A673 (cell line): ENCODE measurements at regions not wholly inside any gene's neighbourhood (a gene's known extent, or its start where the extent isn't known, plus 50 kb on each side); places are given as distances from the start of the nearest gene placed in this dataset.

Experiments used
- BruUV-seq: library from RNA; stranded (reverse); fragments of 400-500 nt; replicated peaks from 2 replicates; lab custom pipeline; 2021; lab: Mats Ljungman, UMichigan
- CTCF ChIA-PET: fragments of 300-600 bp; sonication (Branson Sonifier 250); formaldehyde crosslinking; loops from one replicate; lab custom pipeline; 2022; ENCODE audit warnings: antibody characterized with exemption; lab: Charles Lee
- POLR2A ChIA-PET: fragments of 300-600 bp; sonication (Branson Sonifier 250); formaldehyde crosslinking; loops from one replicate; lab custom pipeline; 2022; ENCODE audit warnings: antibody characterized with exemption; ENCODE audit not compliant: low non-redundant PET; lab: Charles Lee
- DNase-seq: peaks from one replicate; pipeline ENCODE4 v3.0.0-alpha.2; 2015; ENCODE audit warnings: low spot score
- H3K27ac ChIP-seq: fragments of 200-600 bp; sonication (generic); 2 replicates; pipeline ENCODE4 v1.5.1; 2016; ENCODE audit warnings: mixed run types, low read depth, mild to moderate bottlenecking, mixed read lengths, antibody characterized with exemption, low read length; ENCODE audit not compliant: poor library complexity, severe bottlenecking
- H3K27me3 ChIP-seq: fragments of 200-600 bp; sonication (generic); replicated peaks from 2 replicates; pipeline ENCODE4 v1.6.1; 2017; ENCODE audit warnings: mixed run types, low read depth, mild to moderate bottlenecking, mixed read lengths, antibody characterized with exemption, low read length; ENCODE audit not compliant: insufficient read depth, poor library complexity
- H3K36me3 ChIP-seq: fragments of 200-600 bp; sonication (generic); 2 replicates; pipeline ENCODE4 v1.6.1; 2016; ENCODE audit warnings: mixed run types, mild to moderate bottlenecking, mixed read lengths, antibody characterized with exemption, low read length; ENCODE audit not compliant: insufficient read depth, poor library complexity, severe bottlenecking
- H3K4me1 ChIP-seq: fragments of 200-600 bp; sonication (generic); 2 replicates; pipeline ENCODE4 v1.6.1; 2017; ENCODE audit warnings: mixed run types, mild to moderate bottlenecking, mixed read lengths, antibody characterized with exemption, low read length; ENCODE audit not compliant: insufficient read depth, poor library complexity, severe bottlenecking
- H3K4me3 ChIP-seq: fragments of 200-600 bp; sonication (generic); 2 replicates; pipeline ENCODE4 v1.5.1; 2016; ENCODE audit warnings: low read depth, mixed run types, mild to moderate bottlenecking, mixed read lengths, low read length; ENCODE audit not compliant: poor library complexity, severe bottlenecking
- H3K9me3 ChIP-seq: fragments of 200-600 bp; sonication (generic); 2 replicates; pipeline ENCODE4 v1.6.1; 2016; ENCODE audit warnings: mixed run types, low read depth, mild to moderate bottlenecking, mixed read lengths, antibody characterized with exemption, low read length; ENCODE audit not compliant: poor library complexity, severe bottlenecking
- CTCF ChIP-seq: fragments of 300-800, 200-600 bp; sonication (generic); conservative IDR thresholded peaks from 2 replicates; pipeline ENCODE4 v1.5.1; 2017; ENCODE audit warnings: low read depth, mild to moderate bottlenecking, antibody characterized with exemption, low read length, moderate library complexity, mixed read lengths
- EZH2 ChIP-seq: fragments of 200-600 bp; sonication (generic); IDR thresholded peaks from 2 replicates; pipeline ENCODE4 v1.6.1; 2017; ENCODE audit warnings: borderline replicate concordance, low read depth, mild to moderate bottlenecking, mixed read lengths, antibody characterized with exemption, low read length; ENCODE audit not compliant: poor library complexity, severe bottlenecking
- intact Hi-C: fragments of 100-400 bp; cut with micrococcal nuclease; formaldehyde crosslinking; loops from one replicate; pipeline ENCODE4 v1.10.0; 2022; ENCODE audit not compliant: unreplicated experiment

DNA sequence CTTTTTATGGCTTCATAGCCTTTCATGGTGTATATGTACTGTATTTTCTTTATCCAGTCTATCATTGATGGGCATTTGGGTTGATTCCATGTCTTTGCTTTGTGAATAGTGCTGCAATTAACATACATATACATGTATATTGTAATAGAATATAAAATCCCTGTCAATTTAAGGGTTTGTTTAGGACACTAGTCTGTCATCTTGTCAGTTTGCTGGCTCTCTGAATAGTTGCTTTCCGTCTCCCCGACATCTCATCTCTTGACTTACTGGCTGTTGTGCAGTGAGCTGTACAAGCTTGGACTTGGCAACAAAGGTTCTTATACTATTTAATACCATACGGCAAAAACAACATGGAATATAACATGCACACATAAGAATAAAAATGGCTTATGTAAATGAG is 1487.5 kb downstream of the LRRC4C start:
- H3K4me3 ChIP-seq = no peak overlapping the region
- BruUV-seq = no TSS peak

DNA sequence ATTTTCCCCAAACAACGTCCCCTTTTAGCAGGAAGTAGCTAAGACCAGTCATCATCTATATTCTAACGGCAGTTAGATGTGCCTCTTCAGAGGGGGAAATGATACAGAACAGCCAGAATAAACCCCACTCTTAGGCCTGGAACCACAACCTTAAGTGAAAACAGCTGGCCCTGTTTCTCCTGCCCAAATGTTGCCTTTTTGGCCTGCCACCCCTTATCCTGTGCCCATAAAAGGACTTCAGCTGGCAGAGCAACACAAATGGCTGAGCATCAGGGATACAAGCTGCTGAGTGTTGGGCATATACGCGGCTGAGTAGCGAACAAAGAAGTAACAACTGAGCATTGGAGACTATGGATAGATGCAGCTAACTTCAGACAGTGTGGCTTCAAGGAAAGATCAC is 1491.4 kb downstream of the LRRC4C start:
- BruUV-seq = no TSS peak
- H3K36me3 ChIP-seq = no peaks in the 10 kb centered on the region
- no peak overlapping the region for H3K27ac ChIP-seq
- POLR2A ChIA-PET = no interaction called here
- TF ChIP-seq CTCF = no peak
- no peak for TF ChIP-seq EZH2
- H3K9me3 ChIP-seq = no peaks in the 10 kb centered on the region
- intact Hi-C loops = no loop called here
- H3K27me3 ChIP-seq = no peaks in the 10 kb centered on the region
- no peaks in the 10 kb centered on the region for H3K4me1 ChIP-seq
- DNase-seq = no peak
- H3K4me3 ChIP-seq = no peak overlapping the region
- CTCF ChIA-PET = no interaction called here

More for the DNA sequence above, 1487.5 kb downstream of the LRRC4C start:
- CTCF ChIA-PET = no interaction called here
- Histone ChIP-seq H3K4me1 (peaks cover 25% of the 10 kb centered on the region), H3K9me3 (no peaks in the 10 kb centered on the region), H3K36me3 (no peaks in the 10 kb centered on the region), H3K27ac (no peak overlapping the region), H3K27me3 (peaks cover 3% of the 10 kb centered on the region)
- no peak for TF ChIP-seq EZH2
- no peak for TF ChIP-seq CTCF
- intact Hi-C loops = loop anchor here (10.0 kb wide), 3 partner anchors 323 to 747 kb away; no protein-coding TSS in a partner anchor
- no peak for DNase-seq
- POLR2A ChIA-PET = no interaction called here

DNA sequence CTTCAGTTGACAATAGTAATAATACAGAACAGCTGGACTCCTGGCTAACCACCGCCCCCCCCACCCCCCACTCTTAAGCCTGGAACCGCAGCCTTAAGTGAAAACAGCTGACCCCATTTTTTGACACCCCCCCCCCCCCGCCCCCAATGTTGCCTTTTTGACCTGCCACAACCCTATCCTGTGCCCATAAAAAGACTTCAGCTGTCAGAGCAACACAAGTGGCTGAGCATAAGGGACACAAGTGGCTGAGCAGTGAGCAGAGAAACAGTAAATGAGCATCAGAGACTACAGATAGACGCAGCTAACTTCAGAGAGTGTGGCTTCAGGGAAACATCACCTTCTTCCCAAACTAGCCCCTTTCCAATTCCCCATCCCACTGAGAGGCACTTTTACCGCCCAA is 1493.8 kb downstream of the LRRC4C start:
- H3K4me3 ChIP-seq = no peak overlapping the region
- intact Hi-C loops = no loop called here
- BruUV-seq = no TSS peak

More for the DNA sequence above, 1493.8 kb downstream of the LRRC4C start:
- POLR2A ChIA-PET = interaction anchor here (0.7 kb wide), 1 partner anchor 634 kb away, joined by 4 read pairs; no protein-coding TSS in a partner anchor
- Histone ChIP-seq H3K27ac (no peak overlapping the region), H3K4me1 (no peaks in the 10 kb centered on the region), H3K9me3 (no peaks in the 10 kb centered on the region), H3K36me3 (no peaks in the 10 kb centered on the region), H3K27me3 (no peaks in the 10 kb centered on the region)
- no peak for DNase-seq
- no peak for TF ChIP-seq EZH2
- no peak for TF ChIP-seq CTCF
- CTCF ChIA-PET = no interaction called here
